Esophagus mucosa (tissue), 1 donor: ENCODE measurements at regions not wholly inside any gene's neighbourhood (a gene's known extent, or its start where the extent isn't known, plus 50 kb on each side); places are given as distances from the start of the nearest gene placed in this dataset.
"Not testable (repeated sequence)": the region's sequence is repeated elsewhere in the genome, so short reads cannot be mapped to it uniquely, and the experiment has no call there.

Experiments used
- ATAC-seq: fragments of 200-7000 bp; cut with Tn5 transposase; one replicate; pipeline ENCODE4 v1.9.1; 2020
- donor health status: DM: yes; HTN: yes; CAD: no.

- no peak for ATAC-seq
These were observed 101.7 kb downstream of the BMS1 start for GRCh38 chr10:42883993-42884983.

GRCh38 chr10:42885491-42886270, 103.1 kb downstream of the BMS1 start:
- no peak for ATAC-seq

GRCh38 chr10:42887734-42888503, 105.3 kb downstream of the BMS1 start:
- ATAC-seq = no peak

GRCh38 chr10:42888504-42889095, 106.0 kb downstream of the BMS1 start:
- no peak for ATAC-seq

- no peak for ATAC-seq
These were observed 114.1 kb downstream of the BMS1 start for GRCh38 chr10:42896735-42897134.

GRCh38 chr10:42898037-42898960, 115.7 kb downstream of the BMS1 start:
- no peak for ATAC-seq

GRCh38 chr10:42899036-42899435, 116.4 kb downstream of the BMS1 start:
- no peak for ATAC-seq

- not testable (repeated sequence) for ATAC-seq
These were observed 117.8 kb downstream of the BMS1 start for GRCh38 chr10:42900346-42900745.

GRCh38 chr10:42911359-42911758, 128.8 kb downstream of the BMS1 start:
- no peak for ATAC-seq

- no peak for ATAC-seq
These were observed 134.4 kb downstream of the BMS1 start for GRCh38 chr10:42916974-42917373.

- no peak for ATAC-seq
These were observed 135.2 kb downstream of the BMS1 start for GRCh38 chr10:42917821-42918220.

GRCh38 chr10:42921951-42922350, 139.4 kb downstream of the BMS1 start:
- ATAC-seq = no peak

GRCh38 chr10:42924484-42924883, 141.9 kb downstream of the BMS1 start:
- ATAC-seq = no peak

- ATAC-seq = no peak
These were observed 144.2 kb downstream of the BMS1 start for GRCh38 chr10:42926843-42927242.

GRCh38 chr10:42928064-42928463, 145.5 kb downstream of the BMS1 start:
- ATAC-seq = no peak

GRCh38 chr10:42929236-42929635, 146.6 kb downstream of the BMS1 start:
- ATAC-seq = no peak

GRCh38 chr10:42929993-42930392, 146.9 kb upstream of the RET start:
- ATAC-seq = no peak

- no peak for ATAC-seq
These were observed 146.2 kb upstream of the RET start for GRCh38 chr10:42930516-42931192.

GRCh38 chr10:42932116-42932515, 144.8 kb upstream of the RET start:
- no peak for ATAC-seq

GRCh38 chr10:42932735-42933447, 144.0 kb upstream of the RET start:
- ATAC-seq = no peak
